Endothelial cell of umbilical vein (primary cell): ENCODE measurements at regions not wholly inside any gene's neighbourhood (a gene's known extent, or its start where the extent isn't known, plus 50 kb on each side); places are given as distances from the start of the nearest gene placed in this dataset.

Experiments used
- BruUV-seq: library from RNA; stranded (reverse); fragments of 400-500 nt; replicated peaks from 2 replicates; lab custom pipeline; 2021; lab: Mats Ljungman, UMichigan
- CTCF ChIA-PET: fragments of 300-600, 350-600 bp; sonication (Branson Sonifier 250); formaldehyde crosslinking; loops from one replicate; lab custom pipeline; 2021; ENCODE audit warnings: antibody characterized with exemption, inconsistent platforms; lab: Charles Lee
- POLR2A ChIA-PET: fragments of 300-600, 350-600 bp; sonication (Branson Sonifier 250); formaldehyde crosslinking; loops from one replicate; lab custom pipeline; 2021; ENCODE audit warnings: antibody characterized with exemption, inconsistent platforms; lab: Charles Lee
- DNase-seq: peaks from one replicate; pipeline ENCODE4 v3.0.0-alpha.2; 2011; ENCODE audit warnings: low read depth, low spot score
- FAIRE-seq: peaks from 2 replicates; lab custom pipeline; 2011; peaks lifted over from hg19 to GRCh38; lab: Jason Lieb, UNC
- H2AFZ ChIP-seq: 2 replicates; pipeline ENCODE4 v1.6.0; 2012; ENCODE audit warnings: low read depth, low read length, control low read depth, inconsistent platforms
- H3K27ac ChIP-seq: 2 replicates; pipeline ENCODE4 v1.5.1; 2011; ENCODE audit warnings: low read depth, mild to moderate bottlenecking, control low read depth, low read length, moderate library complexity; ENCODE audit not compliant: insufficient read depth
- H3K27me3 ChIP-seq, 2 experiments: 2 replicates each; pipeline versions ENCODE4 v1.6.0 to v1.6.1; 2011; ENCODE audit warnings: low read length in 2 of 2, mixed read lengths in 1 of 2; ENCODE audit not compliant: control insufficient read depth in 2 of 2, insufficient read depth in 2 of 2
- H3K36me3 ChIP-seq, 2 experiments: 2 replicates in 1 of 2; 3 replicates in 1 of 2; pipeline ENCODE4 v1.5.1; 2011; ENCODE audit warnings: low read length in 2 of 2, mild to moderate bottlenecking in 1 of 2, moderate library complexity in 1 of 2; ENCODE audit not compliant: control insufficient read depth in 2 of 2, insufficient read depth in 2 of 2; ENCODE audit errors: extremely low read depth in 1 of 2
- H3K4me1 ChIP-seq: 3 replicates; pipeline ENCODE4 v1.5.1; 2011; ENCODE audit warnings: mild to moderate bottlenecking, low read length; ENCODE audit not compliant: control insufficient read depth, insufficient read depth; ENCODE audit errors: extremely low read depth
- H3K4me2 ChIP-seq: 2 replicates; pipeline ENCODE4 v1.6.1; 2011; ENCODE audit warnings: low read length, control low read depth, mixed read lengths; ENCODE audit not compliant: insufficient read depth
- H3K4me3 ChIP-seq, 3 experiments: fragments of 200-600 bp in 1 of 3; sonication (generic), shearing (Covaris generic) in 1 of 3; replicated peaks in 1 of 3; 2 replicates each; pipeline ENCODE4 v1.5.1; 2011 to 2016; ENCODE audit warnings: control low read depth in 3 of 3, low read length in 3 of 3, mild to moderate bottlenecking in 2 of 3, inconsistent platforms in 1 of 3, low read depth in 1 of 3, moderate library complexity in 1 of 3; ENCODE audit not compliant: insufficient read depth in 1 of 3
- H3K79me2 ChIP-seq: 2 replicates; pipeline ENCODE4 v1.6.0; 2012; ENCODE audit warnings: low read length, inconsistent platforms; ENCODE audit not compliant: control insufficient read depth, insufficient read depth
- H3K9ac ChIP-seq: replicated peaks from 2 replicates; pipeline ENCODE3; 2011; ENCODE audit warnings: low read length, control low read depth; ENCODE audit not compliant: insufficient read depth; ENCODE audit errors: extremely low read depth
- H3K9me1 ChIP-seq: replicated peaks from 3 replicates; pipeline ENCODE4 v1.6.0; 2011; ENCODE audit warnings: mild to moderate bottlenecking, low read length; ENCODE audit not compliant: control insufficient read depth, insufficient read depth; ENCODE audit errors: extremely low read depth
- H3K9me3 ChIP-seq: replicated peaks from 2 replicates; pipeline ENCODE4 v1.5.1; 2012; ENCODE audit warnings: low read length, inconsistent platforms; ENCODE audit not compliant: control insufficient read depth, insufficient read depth
- H4K20me1 ChIP-seq: replicated peaks from 2 replicates; pipeline ENCODE3; 2011; ENCODE audit warnings: mild to moderate bottlenecking, low read length; ENCODE audit not compliant: control insufficient read depth, insufficient read depth; ENCODE audit errors: extremely low read depth
- EZH2 ChIP-seq: IDR thresholded peaks from 2 replicates; pipeline ENCODE4 v1.6.1; 2012; ENCODE audit warnings: borderline replicate concordance, low read depth, mild to moderate bottlenecking, moderate library complexity, low read length, inconsistent platforms; ENCODE audit not compliant: severe bottlenecking
- FOS ChIP-seq: IDR thresholded peaks from 2 replicates; pipeline ENCODE4 v1.6.1; 2011; ENCODE audit warnings: mild to moderate bottlenecking, low read length, moderate library complexity, borderline replicate concordance; ENCODE audit not compliant: insufficient read depth
- GATA2 ChIP-seq: IDR thresholded peaks from 2 replicates; pipeline ENCODE4 v1.7.0; 2011; ENCODE audit warnings: low read depth, mild to moderate bottlenecking, moderate library complexity, mixed read lengths, low read length; ENCODE audit not compliant: insufficient read length, insufficient read depth
- JUN ChIP-seq: IDR thresholded peaks from 2 replicates; pipeline ENCODE4 v1.6.1; 2011; ENCODE audit warnings: borderline replicate concordance, low read depth; ENCODE audit not compliant: insufficient read length, insufficient read depth
- MYC ChIP-seq: IDR thresholded peaks from one replicate; pipeline ENCODE4 v1.6.1; 2011; ENCODE audit warnings: mild to moderate bottlenecking, low read depth, low read length
- POLR2A ChIP-seq: IDR thresholded peaks from 2 replicates; pipeline ENCODE4 v1.6.1; 2012; ENCODE audit warnings: low read depth, mild to moderate bottlenecking, control low read depth, low read length
- POLR2AphosphoS5 ChIP-seq: IDR thresholded peaks from 2 replicates; pipeline ENCODE4 v1.6.1; 2012; ENCODE audit warnings: low read depth, mild to moderate bottlenecking, control low read depth, low read length, moderate library complexity; ENCODE audit not compliant: insufficient read depth
- dilution Hi-C: fragments of 300-500 bp; cut with MboI; formaldehyde crosslinking; loops from one replicate; pipeline ENCODE4 v1.15.0; 2019; ENCODE audit warnings: low sequenced_read_pairs; ENCODE audit not compliant: extremely low pct_ligation_motif_present
- intact Hi-C: fragments of 100-400 bp; cut with micrococcal nuclease; formaldehyde crosslinking; loops from one replicate; pipeline ENCODE4 v1.10.0; 2022
- TF ChIP-seq, protein P1 (sequence below), 2 donors: IDR thresholded peaks; 1 replicate in 1 of 2; 2 replicates in 1 of 2; pipeline ENCODE4 v1.5.1; 2011; ENCODE audit warnings: low read length in 2 of 2, mild to moderate bottlenecking in 2 of 2, moderate library complexity in 2 of 2, control low read depth in 1 of 2, inconsistent platforms in 1 of 2, low read depth in 1 of 2; ENCODE audit not compliant: insufficient read depth in 1 of 2; ENCODE audit errors: extremely low read depth in 1 of 2
- TF ChIP-seq, protein P2 (sequence below): IDR thresholded peaks from 2 replicates; pipeline ENCODE4 v1.6.1; 2011; ENCODE audit not compliant: insufficient read depth, insufficient read length

DNA sequence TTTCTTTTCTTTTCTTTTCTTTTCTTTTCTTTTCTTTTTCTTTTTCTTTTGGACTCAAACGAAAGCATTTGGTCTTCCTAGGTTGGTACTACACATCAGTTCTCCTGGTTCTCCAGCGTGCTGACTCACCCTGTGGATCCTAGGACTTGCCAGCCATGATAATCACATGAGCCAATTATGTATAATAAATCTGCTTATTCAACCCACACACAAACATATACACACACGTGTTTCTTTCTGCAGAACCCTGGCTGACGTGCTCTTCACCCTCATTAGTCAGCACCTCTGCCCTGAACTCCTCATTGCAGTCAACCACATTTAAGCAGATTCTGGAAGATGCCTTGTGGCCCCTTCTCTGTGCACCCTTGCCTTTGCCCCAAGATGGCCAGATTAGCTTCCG is 162.4 kb upstream of the MYT1L start:
- DNase-seq: no peak
- no peaks in the 10 kb centered on the region for H3K36me3 ChIP-seq
- no peak overlapping the region for H2AFZ ChIP-seq
- H3K4me3 ChIP-seq: no peak overlapping the region
- H3K4me1 ChIP-seq: no peaks in the 10 kb centered on the region
- H3K9me1 ChIP-seq: no peaks in the 10 kb centered on the region
- H3K27ac ChIP-seq: no peak overlapping the region
- no TSS peak for BruUV-seq
- FAIRE-seq: no peak
- no peaks in the 10 kb centered on the region for H3K27me3 ChIP-seq
- intact Hi-C loops: no loop called here
- no peak overlapping the region for H3K4me2 ChIP-seq
- TF ChIP-seq JUN (no peak), EZH2 (no peak), FOS (no peak), POLR2A (no peak), GATA2 (no peak), POLR2AphosphoS5 (no peak), MYC (no peak)
- TF ChIP-seq, protein P1, sequence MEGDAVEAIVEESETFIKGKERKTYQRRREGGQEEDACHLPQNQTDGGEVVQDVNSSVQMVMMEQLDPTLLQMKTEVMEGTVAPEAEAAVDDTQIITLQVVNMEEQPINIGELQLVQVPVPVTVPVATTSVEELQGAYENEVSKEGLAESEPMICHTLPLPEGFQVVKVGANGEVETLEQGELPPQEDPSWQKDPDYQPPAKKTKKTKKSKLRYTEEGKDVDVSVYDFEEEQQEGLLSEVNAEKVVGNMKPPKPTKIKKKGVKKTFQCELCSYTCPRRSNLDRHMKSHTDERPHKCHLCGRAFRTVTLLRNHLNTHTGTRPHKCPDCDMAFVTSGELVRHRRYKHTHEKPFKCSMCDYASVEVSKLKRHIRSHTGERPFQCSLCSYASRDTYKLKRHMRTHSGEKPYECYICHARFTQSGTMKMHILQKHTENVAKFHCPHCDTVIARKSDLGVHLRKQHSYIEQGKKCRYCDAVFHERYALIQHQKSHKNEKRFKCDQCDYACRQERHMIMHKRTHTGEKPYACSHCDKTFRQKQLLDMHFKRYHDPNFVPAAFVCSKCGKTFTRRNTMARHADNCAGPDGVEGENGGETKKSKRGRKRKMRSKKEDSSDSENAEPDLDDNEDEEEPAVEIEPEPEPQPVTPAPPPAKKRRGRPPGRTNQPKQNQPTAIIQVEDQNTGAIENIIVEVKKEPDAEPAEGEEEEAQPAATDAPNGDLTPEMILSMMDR (IDR thresholded peaks at IDR 0.05; ENCODE audit: extremely low read depth in 1 of 2, insufficient read depth in 1 of 2, low read depth in 1 of 2, low read length in 2 of 2): no peak
- TF ChIP-seq, protein P2, sequence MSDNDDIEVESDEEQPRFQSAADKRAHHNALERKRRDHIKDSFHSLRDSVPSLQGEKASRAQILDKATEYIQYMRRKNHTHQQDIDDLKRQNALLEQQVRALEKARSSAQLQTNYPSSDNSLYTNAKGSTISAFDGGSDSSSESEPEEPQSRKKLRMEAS: no peak
- no peaks in the 10 kb centered on the region for H4K20me1 ChIP-seq
- CTCF ChIA-PET: no interaction called here
- POLR2A ChIA-PET: no interaction called here
- dilution Hi-C loops: no loop called here
- no peak overlapping the region for H3K9ac ChIP-seq
- no peaks in the 10 kb centered on the region for H3K79me2 ChIP-seq
- H3K9me3 ChIP-seq: no peaks in the 10 kb centered on the region
